ENCODE measurements at regions not wholly inside any gene's neighbourhood (a gene's known extent, or its start where the extent isn't known, plus 50 kb on each side); places are given as distances from the start of the nearest gene placed in this dataset.
"Not testable (repeated sequence)": the region's sequence is repeated elsewhere in the genome, so short reads cannot be mapped to it uniquely, and the experiment has no call there.

GRCh38 chr2:111373060-111373459 is 252.3 kb downstream of the BCL2L11 start:
- not testable (repeated sequence) for H3K27me3 Mint-ChIP-seq (ENCODE audit: low read depth); ATAC-seq; H3K4me1 Mint-ChIP-seq (ENCODE audit: low read depth); H3K36me3 Mint-ChIP-seq (ENCODE audit: insufficient read depth); H3K4me3 Mint-ChIP-seq; DNase-seq; H3K9me3 Mint-ChIP-seq

- not testable (repeated sequence) for H3K9me3 Mint-ChIP-seq; H3K4me1 Mint-ChIP-seq (ENCODE audit: low read depth); DNase-seq; H3K36me3 Mint-ChIP-seq (ENCODE audit: insufficient read depth); H3K4me3 Mint-ChIP-seq; H3K27me3 Mint-ChIP-seq (ENCODE audit: low read depth)
- peak; percentile 21 to 44 for ATAC-seq
These were observed 253.3 kb downstream of the BCL2L11 start for GRCh38 chr2:111373989-111374388.

GRCh38 chr2:111374734-111375133 is 254.0 kb downstream of the BCL2L11 start:
- H3K27me3 Mint-ChIP-seq (ENCODE audit: low read depth); H3K4me1 Mint-ChIP-seq (ENCODE audit: low read depth); ATAC-seq; H3K4me3 Mint-ChIP-seq; H3K9me3 Mint-ChIP-seq; DNase-seq; H3K36me3 Mint-ChIP-seq (ENCODE audit: insufficient read depth): not testable (repeated sequence)

GRCh38 chr2:111375320-111375883 is 254.7 kb downstream of the BCL2L11 start:
- not testable (repeated sequence) for DNase-seq, ATAC-seq

GRCh38 chr2:111376272-111376970 is 255.7 kb downstream of the BCL2L11 start:
- H3K36me3 Mint-ChIP-seq (ENCODE audit: insufficient read depth); H3K4me1 Mint-ChIP-seq (ENCODE audit: low read depth); ATAC-seq; H3K4me3 Mint-ChIP-seq; H3K9me3 Mint-ChIP-seq; DNase-seq; H3K27me3 Mint-ChIP-seq (ENCODE audit: low read depth): not testable (repeated sequence)

More at GRCh38 chr2:111375320-111375883, 254.7 kb downstream of the BCL2L11 start:
- not testable (repeated sequence) for H3K36me3 Mint-ChIP-seq (ENCODE audit: insufficient read depth); H3K4me1 Mint-ChIP-seq (ENCODE audit: low read depth); H3K27me3 Mint-ChIP-seq (ENCODE audit: low read depth); H3K4me3 Mint-ChIP-seq; H3K9me3 Mint-ChIP-seq

- not testable (repeated sequence) for H3K4me1 Mint-ChIP-seq (ENCODE audit: low read depth); ATAC-seq; H3K36me3 Mint-ChIP-seq (ENCODE audit: insufficient read depth); DNase-seq; H3K9me3 Mint-ChIP-seq; H3K4me3 Mint-ChIP-seq; H3K27me3 Mint-ChIP-seq (ENCODE audit: low read depth)
These were observed 256.2 kb downstream of the BCL2L11 start for GRCh38 chr2:111376971-111377352.

- H3K36me3 Mint-ChIP-seq (ENCODE audit: insufficient read depth); H3K4me3 Mint-ChIP-seq; H3K4me1 Mint-ChIP-seq (ENCODE audit: low read depth); ATAC-seq; DNase-seq; H3K27me3 Mint-ChIP-seq (ENCODE audit: low read depth); H3K9me3 Mint-ChIP-seq: not testable (repeated sequence)
These were observed 256.8 kb downstream of the BCL2L11 start for GRCh38 chr2:111377386-111377959.

- peak in 1 of 2 donors; percentile 5 for ATAC-seq
- not testable (repeated sequence) for H3K4me1 Mint-ChIP-seq (ENCODE audit: low read depth); H3K9me3 Mint-ChIP-seq; H3K36me3 Mint-ChIP-seq (ENCODE audit: insufficient read depth); H3K27me3 Mint-ChIP-seq (ENCODE audit: low read depth); DNase-seq; H3K4me3 Mint-ChIP-seq
These were observed 257.6 kb downstream of the BCL2L11 start for GRCh38 chr2:111378348-111378747.

- H3K36me3 Mint-ChIP-seq (ENCODE audit: insufficient read depth); H3K4me3 Mint-ChIP-seq; H3K9me3 Mint-ChIP-seq; H3K27me3 Mint-ChIP-seq (ENCODE audit: low read depth); H3K4me1 Mint-ChIP-seq (ENCODE audit: low read depth): not testable (repeated sequence)
- DNase-seq: peak; percentile 9
- peak; percentile 76 to 81 for ATAC-seq
These were observed 260.2 kb downstream of the BCL2L11 start for GRCh38 chr2:111380733-111381439.

- ATAC-seq: peak; percentile 39 to 58
- H3K4me3 Mint-ChIP-seq; H3K9me3 Mint-ChIP-seq; H3K36me3 Mint-ChIP-seq (ENCODE audit: insufficient read depth); DNase-seq; H3K27me3 Mint-ChIP-seq (ENCODE audit: low read depth); H3K4me1 Mint-ChIP-seq (ENCODE audit: low read depth): not testable (repeated sequence)
These were observed 261.0 kb downstream of the BCL2L11 start for GRCh38 chr2:111381530-111382306.

GRCh38 chr2:111382507-111382906 is 261.8 kb downstream of the BCL2L11 start:
- DNase-seq; ATAC-seq; H3K9me3 Mint-ChIP-seq; H3K36me3 Mint-ChIP-seq (ENCODE audit: insufficient read depth); H3K4me3 Mint-ChIP-seq; H3K4me1 Mint-ChIP-seq (ENCODE audit: low read depth); H3K27me3 Mint-ChIP-seq (ENCODE audit: low read depth): not testable (repeated sequence)

- H3K4me3 Mint-ChIP-seq; ATAC-seq; DNase-seq; H3K36me3 Mint-ChIP-seq (ENCODE audit: insufficient read depth); H3K27me3 Mint-ChIP-seq (ENCODE audit: low read depth); H3K9me3 Mint-ChIP-seq; H3K4me1 Mint-ChIP-seq (ENCODE audit: low read depth): not testable (repeated sequence)
These were observed 262.6 kb downstream of the BCL2L11 start for GRCh38 chr2:111383311-111383710.

- not testable (repeated sequence) for H3K9me3 Mint-ChIP-seq; H3K36me3 Mint-ChIP-seq (ENCODE audit: insufficient read depth); ATAC-seq; H3K27me3 Mint-ChIP-seq (ENCODE audit: low read depth); DNase-seq; H3K4me3 Mint-ChIP-seq; H3K4me1 Mint-ChIP-seq (ENCODE audit: low read depth)
These were observed 264.7 kb downstream of the BCL2L11 start for GRCh38 chr2:111385226-111385957.

GRCh38 chr2:111390605-111391004 is 269.9 kb downstream of the BCL2L11 start:
- H3K4me3 Mint-ChIP-seq; ATAC-seq; H3K36me3 Mint-ChIP-seq (ENCODE audit: insufficient read depth): not testable (repeated sequence)

More at GRCh38 chr2:111390605-111391004, 269.9 kb downstream of the BCL2L11 start:
- DNase-seq; H3K27me3 Mint-ChIP-seq (ENCODE audit: low read depth); H3K9me3 Mint-ChIP-seq; H3K4me1 Mint-ChIP-seq (ENCODE audit: low read depth): not testable (repeated sequence)
